ENCODE measurements at regions not wholly inside any gene's neighbourhood (a gene's known extent, or its start where the extent isn't known, plus 50 kb on each side); places are given as distances from the start of the nearest gene placed in this dataset.
"Not testable (repeated sequence)": the region's sequence is repeated elsewhere in the genome, so short reads cannot be mapped to it uniquely, and the experiment has no call there.

DNA sequence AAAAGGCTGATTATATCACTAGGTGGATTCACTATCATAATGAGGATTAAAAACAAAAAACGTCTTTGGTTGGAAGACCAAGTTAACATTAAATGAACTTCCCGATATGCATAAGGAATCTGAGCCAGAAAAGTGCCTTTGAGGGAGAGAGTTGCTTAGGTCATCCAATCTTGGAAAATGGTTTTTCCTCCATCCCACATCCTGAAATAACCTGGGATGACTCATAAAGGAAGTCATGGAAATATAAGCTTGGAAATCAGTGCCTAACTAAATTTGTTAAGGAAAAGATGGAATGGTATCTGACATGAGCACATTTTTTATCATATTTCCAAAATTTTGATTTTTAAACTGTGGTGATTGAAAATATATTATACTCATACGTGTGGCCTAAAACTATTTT, 66.0 kb downstream of the KBTBD8 start:
- DNase-seq, result no peak

DNA sequence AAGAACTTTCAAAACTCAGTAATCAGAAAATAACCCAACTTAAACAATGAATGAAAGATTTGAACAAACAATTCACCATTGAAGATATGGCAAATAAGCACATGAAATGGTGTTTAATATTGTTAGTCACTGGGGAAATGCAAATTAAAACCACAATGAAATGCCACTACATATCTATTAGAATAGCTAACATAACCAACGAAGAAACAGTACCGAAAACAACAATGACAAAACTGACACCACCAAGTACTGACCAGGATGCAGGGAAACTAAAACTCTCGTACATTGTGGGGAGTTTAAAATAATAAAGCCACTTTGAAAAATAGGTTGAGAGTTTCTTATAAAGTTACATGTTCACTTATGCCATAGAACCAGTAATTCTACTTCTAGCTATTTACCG, 69.1 kb downstream of the KBTBD8 start:
- no peak for DNase-seq

DNA sequence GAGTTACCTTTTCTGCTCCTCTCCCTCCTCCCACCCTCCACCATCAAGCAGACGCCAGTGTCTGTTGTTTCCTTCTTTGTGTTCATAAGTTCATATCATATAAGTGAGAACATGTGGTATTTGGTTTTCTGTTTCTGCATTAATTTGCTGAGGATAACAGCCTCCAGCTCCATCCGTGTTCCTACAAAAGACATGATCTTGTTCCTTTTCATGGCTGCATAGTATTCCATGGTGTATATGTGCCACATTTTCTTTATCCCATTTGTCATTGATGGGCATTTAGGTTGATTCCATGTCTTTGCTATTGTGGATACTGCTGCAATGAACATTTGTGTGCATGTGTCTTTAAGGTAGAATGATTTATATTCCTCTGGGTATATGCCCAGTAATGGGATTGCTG, 74.5 kb downstream of the KBTBD8 start:
- not testable (repeated sequence) for DNase-seq

DNA sequence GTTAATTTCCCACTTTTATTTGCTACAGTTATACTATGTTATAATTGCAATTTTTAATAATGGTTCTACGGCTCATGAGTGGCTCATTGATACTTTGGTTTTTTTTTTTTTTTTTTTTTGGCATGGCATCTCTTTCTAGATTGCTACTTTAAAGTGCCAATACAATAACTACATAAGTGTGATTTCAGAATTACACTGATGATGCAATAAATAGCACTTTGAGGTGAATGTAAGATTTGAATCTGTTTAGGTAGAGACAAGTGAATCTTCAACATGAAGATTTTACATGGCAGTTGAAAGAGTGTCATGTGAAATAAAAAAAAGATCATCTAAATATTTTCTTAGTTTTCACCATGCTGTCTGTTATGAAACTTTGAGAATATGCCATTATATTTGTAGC, 75.7 kb downstream of the KBTBD8 start:
- DNase-seq, result no peak

DNA sequence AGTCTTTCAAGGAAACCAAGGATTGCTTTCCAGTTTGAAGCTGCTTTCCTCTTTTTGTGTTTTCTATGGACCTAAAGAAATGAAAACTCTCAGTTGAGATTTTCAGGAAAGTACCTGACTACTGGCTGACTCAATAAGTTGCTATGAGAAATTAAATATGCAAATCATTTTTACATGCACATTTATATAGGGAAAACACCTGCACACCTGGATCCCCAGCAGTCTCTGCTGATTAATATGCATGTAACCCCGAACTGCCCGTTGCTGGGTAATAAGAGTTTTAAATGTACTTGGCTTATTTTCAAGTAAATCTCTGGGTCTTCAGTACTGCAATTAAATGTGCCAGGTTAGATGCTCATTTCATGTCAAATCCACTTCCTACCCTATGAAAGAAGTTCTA, 77.2 kb downstream of the KBTBD8 start:
- no peak for DNase-seq

DNA sequence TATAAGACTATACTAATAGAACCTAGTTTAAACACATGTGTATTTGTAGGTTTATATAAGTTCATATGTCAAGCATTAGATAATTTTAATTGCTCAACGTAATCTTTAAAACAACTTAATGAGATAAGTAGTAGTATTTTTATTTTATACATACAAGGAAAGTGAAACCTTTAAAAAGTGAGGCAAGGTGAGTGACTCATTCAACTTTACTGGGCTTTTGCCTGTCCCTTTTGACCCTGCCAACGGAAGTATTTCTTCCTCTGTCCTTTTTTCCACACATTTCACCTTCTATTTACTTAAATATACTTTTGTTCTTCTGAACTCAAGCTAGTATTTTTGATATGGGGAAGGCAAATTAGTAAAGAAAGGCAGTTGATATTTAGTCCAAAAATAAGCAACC, 78.5 kb downstream of the KBTBD8 start:
- DNase-seq, result no peak

DNA sequence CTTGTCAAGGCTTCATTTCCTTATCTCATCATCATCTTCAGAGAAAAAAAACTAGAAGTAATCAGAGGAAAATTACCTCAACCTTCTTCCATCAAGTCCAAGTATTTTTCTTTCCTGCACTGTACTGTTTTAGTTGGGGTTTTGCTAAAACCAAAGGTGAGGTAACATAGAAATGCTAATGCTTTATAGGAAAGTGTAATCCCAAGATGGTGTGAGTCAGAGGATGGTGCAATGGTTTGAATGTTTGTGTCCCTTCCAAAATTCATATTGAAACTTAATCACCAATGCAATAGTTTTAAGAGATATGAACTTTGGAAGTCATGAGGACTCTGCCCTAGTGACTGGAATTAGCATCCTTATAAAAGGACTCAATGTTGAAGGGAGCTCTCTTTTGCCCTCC, 79.5 kb downstream of the KBTBD8 start:
- DNase-seq, result no peak

DNA sequence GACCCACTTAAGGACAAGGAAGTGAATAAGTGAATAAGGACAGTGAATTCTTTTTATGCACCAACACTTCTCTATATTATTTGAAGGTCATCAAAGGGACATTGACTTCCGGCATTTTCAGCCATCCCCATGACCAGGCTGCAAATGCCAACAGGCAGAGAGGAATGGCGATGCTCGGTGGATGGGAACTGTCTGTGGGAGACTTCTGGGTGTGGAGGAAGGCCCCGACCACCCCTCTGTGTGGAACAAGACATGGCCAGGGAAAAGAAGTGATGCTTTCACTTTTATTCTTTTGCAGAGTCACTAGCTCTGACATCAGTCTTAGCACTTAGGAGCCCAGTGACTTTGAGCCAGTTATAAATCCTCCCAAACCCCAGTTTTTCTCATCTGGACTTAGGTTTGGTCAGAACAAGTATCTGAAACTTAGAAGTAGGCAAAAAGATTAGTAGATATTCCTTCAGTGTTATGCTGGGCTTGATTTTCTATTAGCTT, 84.5 kb downstream of the KBTBD8 start:
- DNase-seq, result no peak

DNA sequence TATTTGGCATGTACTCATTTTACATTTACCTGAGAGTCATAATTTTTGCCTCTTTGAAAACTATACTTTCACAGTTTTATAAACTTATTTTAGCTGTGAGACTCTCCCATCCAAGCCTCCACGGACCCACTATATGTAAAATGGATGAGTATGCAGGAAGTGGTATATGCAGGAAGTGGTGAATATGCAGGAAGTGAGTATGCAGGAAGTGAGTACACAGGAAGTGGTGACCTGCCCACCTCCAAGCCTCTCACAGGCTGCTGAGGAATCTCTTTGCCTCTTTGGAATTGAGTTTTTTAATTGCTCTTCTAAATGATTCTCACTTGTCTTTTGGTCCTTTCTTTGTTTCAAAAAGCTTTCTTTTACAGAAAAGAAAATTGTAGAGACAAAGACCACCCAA, 85.2 kb downstream of the KBTBD8 start:
- DNase-seq, result peak; percentile 9

DNA sequence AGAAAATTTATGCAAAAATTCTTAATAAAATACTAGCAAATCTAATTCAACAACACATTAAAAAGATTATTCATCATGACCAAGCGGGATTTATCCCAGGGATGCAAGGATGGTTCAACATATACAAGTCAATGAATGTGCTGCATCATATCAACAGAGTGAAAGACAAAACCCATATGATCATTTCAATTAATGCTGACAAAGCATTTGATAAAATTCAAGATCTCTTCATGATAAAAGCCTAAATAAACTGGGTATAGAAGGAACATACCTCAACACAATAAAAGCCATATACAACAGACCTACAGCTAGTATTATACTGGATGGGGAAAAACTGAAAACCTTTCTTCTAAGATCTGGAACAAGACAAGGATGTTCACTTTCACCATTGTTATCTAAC, 89.7 kb downstream of the KBTBD8 start:
- DNase-seq, result no peak

DNA sequence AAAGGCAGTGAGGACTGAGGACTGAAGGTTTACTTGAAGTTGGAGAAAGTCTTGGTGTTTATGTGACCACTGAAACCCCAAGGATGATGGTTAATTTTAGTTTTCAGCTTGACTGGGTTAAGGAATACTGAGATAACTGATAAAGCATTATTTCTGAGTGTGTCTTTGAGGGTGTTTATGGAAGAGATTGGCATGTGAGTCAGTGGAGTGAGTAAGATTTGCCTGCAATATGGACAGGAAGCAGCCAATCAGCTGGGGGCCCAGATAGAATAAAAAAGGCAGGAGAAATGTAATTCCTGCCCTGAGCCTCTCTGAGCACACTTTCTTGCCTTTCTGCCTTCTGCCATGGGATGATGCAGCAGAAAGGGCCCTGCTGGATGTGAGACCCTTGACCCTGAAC, 92.4 kb downstream of the KBTBD8 start:
- DNase-seq, result no peak

DNA sequence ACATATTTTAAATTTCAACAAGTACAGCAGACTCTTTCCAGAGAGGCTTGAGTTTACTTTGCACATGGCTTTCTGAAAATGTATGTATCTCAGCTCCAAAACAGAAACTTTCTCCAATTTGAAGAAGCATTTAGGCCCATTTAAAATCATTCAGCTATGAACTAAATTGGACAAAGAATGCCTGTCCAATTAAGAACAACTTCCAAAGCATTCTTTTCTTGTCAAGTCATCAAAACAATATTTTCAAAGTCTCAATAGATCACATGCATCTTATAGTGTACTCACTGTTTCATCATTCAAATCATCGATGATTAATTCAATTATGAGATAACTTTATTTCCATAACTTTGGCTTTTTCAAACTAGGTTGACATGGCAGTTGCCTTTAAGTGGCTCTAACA, 95.2 kb downstream of the KBTBD8 start:
- DNase-seq, result no peak

DNA sequence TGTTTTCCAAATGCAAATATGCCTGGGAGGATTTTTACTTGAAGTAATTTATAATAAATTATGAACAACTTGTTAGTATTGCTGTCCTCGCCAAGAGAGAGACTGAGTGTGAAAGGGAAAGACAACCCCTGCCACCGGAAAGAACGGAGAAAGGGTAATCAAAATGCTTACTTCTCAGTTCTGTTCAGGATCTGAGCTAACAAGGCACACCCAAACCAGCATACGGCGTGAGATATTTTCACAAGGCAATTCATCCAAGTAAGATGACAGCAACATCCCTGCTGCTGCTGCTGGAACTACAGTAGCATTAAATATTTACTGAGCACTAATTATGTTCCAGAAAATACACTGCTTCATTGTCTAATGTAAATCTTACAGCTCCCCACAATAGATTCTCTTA, 96.1 kb downstream of the KBTBD8 start:
- DNase-seq, result no peak

DNA sequence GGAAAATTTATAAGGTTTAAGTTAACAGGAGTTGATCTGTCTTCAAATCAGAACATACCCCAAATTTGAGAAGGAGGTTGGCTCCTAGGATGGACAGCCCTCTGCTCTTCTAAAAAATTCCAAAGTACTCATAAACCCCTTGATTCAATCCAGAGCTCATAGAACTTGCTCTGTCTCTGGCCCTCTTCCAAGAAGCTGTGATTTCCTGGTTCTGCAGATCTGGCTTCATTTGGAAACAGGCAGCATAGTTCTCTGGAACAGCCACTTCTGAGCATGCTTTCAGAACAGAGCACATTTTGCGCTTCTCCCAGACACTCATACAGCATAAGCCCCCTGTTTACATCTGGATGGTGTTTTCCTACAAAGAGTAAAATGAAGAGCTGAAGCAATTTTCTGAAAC, 96.7 kb downstream of the KBTBD8 start:
- no peak for DNase-seq

DNA sequence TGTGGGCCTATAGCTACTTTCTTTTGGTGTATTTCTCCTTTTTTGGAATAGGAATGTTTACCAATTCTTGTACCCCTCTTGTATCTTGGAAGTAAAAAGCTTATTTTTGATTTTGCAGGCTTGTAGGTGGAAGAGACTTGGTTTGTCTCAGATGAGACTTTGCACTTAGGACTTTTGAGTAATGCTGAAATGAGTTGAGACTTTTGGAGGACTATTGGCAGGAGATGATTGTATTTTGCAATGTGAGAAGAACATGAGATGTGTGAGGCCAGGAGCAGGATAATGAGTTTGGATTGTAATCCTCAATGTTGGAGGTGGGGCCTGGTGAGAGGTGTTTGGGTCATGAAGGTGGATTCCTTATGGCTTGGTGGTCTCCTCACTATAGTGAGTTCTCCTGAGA, 106.3 kb downstream of the KBTBD8 start:
- no peak for DNase-seq

DNA sequence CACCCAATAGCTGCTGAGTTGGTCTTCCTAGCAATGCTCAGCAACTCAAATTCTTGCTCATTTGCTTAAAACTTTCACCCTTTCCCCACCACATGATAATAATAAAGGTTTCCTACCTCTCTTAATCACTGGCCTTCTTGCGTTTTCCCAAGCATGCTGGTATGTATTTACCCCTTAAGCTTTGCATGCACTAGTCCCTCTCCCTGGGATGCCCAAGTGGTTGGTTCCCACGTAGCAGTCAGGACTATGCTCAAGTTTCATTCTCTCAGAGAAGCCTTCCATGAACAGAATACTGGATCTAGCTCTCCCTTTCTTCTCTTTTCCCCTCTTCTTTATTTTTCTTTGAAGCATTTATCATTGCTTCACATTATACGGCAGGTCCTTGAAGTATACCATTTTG, 108.8 kb downstream of the KBTBD8 start:
- no peak for DNase-seq

DNA sequence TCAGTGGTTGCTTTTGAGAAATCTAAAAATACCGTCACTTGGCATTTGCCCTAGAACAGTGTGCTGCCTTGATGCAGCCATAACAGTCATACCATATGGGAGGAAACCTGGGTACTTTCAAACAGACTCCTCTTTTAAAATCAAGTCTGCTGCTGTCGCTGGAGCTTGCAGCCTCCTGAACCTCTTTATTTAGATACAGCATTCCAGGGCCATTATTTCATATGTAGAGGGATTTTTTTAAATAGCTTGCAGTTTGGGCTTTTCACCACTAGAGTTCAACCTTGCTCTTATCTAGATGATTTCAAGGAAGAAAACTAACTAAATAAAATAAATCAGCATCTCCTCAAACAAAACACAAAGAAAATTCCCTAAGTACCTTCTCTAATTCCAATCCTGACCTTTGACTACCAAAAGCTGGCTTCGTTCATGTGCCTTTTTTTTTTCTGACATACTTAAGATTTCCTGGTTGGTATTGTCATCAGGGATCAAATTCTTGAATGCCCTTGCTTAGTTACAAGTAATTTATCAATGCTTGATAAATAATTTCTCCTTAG, 111.6 kb downstream of the KBTBD8 start:
- no peak for DNase-seq

DNA sequence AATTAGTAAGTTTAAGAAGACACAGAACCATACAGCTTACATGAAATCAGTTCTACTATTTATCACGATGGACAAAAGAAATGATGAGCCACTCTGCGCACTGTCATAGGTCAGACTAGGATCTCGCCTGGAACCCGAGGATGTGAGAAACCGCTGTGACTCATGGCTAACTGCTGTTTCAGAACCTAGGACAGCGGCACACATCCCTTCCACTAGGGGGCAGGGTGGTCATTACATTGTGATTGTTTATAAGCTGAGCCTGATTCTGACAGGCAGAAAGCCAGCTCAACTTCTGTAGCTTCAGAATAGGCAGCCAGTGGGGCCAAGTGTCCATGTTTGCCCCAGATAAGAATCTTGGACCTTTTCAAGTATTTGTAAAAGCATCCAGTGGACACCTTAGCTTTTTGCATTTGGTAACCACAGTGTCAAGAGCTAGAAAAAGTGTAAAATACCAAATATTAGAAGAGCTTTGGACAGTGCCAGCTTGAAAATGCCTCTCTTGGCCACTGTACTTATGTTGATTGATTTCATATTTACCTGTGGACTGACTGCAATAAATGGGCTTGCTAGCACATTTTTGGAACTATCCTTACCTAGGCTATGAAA, 115.8 kb downstream of the KBTBD8 start:
- DNase-seq, result peak; percentile 65

DNA sequence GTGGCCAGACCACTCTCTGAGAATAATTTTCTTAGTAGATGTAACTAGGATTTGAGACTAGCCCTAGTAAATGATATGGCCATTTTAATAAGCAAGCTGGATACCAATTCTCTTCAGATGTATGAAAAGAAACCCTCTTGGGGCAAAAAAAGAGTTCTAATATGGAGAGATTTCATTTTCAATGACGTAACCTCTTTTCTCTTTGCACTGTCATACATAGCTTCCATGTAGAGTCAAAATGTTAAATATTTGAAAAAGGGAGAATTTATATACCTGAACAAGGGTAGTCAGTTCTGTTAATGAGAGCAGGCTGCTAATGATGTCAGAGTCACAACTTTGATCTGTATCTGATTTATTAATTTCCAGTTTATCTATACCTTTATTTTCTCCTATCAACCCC, 120.0 kb downstream of the KBTBD8 start:
- no peak for DNase-seq

DNA sequence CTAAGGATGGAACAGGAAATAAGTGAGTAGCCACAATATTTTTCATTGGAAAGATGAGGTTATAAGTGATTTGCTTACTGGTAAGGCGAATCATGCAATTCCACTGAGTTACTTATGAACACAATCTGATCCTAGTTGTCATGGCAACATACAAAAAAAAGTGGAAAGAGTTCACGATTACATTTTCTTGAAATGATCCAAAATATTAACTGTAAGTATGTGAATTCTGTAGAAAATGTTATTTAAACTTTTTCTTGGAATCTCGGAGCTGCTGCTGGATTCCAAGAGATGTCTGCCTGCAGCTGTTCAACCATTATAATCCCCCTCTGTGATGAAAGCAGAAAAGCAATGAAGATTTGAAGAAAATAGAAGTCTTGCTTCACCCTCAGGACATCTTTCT, 120.5 kb downstream of the KBTBD8 start:
- no peak for DNase-seq

DNA sequence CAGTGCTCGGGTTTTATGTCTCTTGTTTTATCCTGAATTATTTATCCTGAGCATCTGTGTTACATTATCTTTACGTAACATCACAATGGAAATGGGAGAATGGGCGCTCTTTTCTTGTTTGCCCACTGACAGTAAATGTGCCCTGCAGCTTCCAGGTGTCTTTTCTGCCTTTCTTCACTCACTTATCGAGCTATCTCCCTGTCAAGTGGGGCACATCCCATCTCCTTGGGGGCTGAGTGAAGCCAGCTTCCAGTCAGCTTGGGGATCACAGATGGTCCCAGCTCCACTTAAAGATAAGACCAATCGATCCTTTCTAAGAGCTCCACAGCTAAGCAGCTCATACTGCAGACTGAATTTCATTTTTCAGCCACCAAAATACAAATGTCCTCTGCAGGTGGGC, 125.8 kb downstream of the KBTBD8 start:
- no peak for DNase-seq

DNA sequence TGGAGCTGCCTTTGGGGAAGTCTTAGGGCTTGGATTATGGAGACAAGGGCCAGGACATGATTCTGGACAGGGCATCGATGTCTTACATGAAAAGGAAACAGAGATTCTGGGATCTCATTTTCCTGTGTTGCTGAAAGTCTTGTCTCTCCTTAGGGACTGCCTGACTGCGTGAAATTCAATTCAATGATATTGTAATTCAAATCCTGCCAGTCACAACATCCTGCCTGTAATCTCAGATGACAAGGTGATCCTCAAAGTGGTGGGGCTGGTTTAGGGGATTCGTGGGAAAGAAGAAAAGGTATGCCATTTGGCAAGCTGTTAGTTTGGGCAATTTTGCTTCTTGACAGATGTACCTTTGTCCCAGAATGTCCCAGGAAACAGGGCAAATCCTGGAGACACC, 129.1 kb downstream of the KBTBD8 start:
- no peak for DNase-seq

DNA sequence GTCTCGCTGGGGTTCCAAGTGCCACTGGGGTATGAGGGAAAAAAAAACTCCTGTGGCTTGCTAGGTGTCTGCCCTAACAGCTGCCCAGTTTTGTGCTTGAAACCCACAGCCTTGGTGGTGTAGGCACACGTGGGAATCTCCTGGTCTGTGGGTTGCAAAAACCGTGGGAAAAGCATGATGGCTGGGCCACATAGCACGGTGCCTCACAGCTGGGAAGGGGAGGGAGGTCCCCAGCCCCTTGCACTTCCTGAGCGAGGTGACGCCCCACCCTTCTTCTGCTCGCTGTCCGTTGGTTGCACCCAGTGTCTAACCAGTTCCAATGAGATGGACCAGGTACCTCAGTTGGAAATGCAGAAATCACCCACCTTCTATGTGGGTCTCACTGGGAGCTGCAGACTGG, 144.3 kb downstream of the KBTBD8 start:
- no peak for DNase-seq

DNA sequence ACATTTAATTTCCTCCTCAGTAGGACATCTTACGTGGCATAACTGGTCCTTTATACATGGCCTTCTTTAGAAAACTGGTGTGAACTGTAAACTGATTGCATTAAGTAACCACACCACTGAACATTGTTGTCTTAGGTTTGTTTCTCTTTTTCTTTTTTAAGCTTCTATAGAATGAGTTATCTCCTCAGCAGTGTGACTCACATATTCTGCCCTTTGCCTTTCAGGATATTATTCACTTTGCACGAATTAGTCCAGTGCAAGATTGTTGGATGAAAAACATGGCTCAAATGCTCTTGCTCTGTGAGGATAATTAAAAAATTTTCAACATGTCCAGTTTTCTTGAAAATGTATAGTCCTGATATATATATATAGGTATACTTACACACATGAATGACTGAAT, 147.6 kb downstream of the KBTBD8 start:
- no peak for DNase-seq

DNA sequence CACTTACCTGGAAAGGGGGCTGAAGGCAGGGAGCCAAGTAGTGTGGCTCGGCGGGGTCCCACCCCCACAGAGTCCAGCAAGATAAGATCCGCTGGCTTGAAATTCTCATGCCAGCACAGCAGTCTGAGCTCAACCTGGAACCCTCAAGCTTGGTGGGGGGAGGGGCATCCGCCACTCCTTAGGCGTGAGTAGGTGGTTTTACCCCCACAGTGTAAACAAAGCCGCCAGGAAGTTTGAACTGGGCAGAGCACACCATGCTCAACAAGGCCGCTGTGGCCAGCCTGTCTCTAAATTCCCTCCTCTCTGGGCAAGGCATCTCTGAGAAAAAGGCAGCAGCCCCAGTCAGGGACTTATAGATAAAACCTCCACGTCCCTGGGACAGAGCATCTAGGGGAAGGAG, 156.3 kb downstream of the KBTBD8 start:
- no peak for DNase-seq

DNA sequence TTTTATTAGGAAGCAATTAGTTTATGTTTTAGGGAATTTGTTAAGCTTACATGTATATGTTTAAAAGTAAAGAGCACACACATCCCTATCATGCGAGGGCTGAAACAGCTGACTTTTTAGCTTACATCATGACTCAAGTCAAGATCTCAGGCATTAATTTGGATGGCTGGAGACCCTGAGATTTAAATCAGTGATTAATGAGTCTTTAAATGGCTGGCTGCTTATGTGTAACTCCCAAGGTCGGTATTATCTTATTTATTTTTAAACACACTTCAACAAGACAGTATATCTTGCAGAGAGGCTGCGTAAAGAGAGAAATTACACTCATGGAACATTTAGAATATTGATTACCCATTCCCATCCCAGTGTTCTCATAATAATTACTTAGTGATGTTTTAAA, 169.4 kb downstream of the KBTBD8 start:
- no peak for DNase-seq
